GM12878 (cell line): ENCODE measurements at regions not wholly inside any gene's neighbourhood (a gene's known extent, or its start where the extent isn't known, plus 50 kb on each side); places are given as distances from the start of the nearest gene placed in this dataset.

Source experiments
- ATAC-seq: fragments of 200-7000 bp; cut with Tn5 transposase; 3 replicates; pipeline ENCODE4 v1.9.1; 2020; ENCODE audit warnings: mild to moderate bottlenecking, moderate library complexity
- BruUV-seq: library from RNA; stranded (reverse); fragments of 400-500 nt; replicated peaks from 2 replicates; lab custom pipeline; 2021; lab: Mats Ljungman, UMichigan
- CTCF ChIA-PET: fragments of 300-600 bp; sonication (Branson Sonifier 250); formaldehyde crosslinking; extraction: SDS; loops from one replicate; lab custom pipeline; 2021; ENCODE audit warnings: inconsistent platforms; lab: Yijun Ruan, JAX
- POLR2A ChIA-PET: fragments of 350-600 bp; formaldehyde crosslinking; extraction: SDS; loops from one replicate; lab custom pipeline; 2021; ENCODE audit warnings: inconsistent platforms; lab: Charles Lee
- RAD21 ChIA-PET: fragments of 300-600 bp; sonication (Branson Sonifier 250); formaldehyde crosslinking; loops from one replicate; lab custom pipeline; 2023; ENCODE audit warnings: antibody characterized with exemption; ENCODE audit not compliant: unreplicated experiment; lab: Charles Lee
- SMC1A ChIA-PET: fragments of 300-600 bp; sonication (Branson Sonifier 250); formaldehyde crosslinking; loops from one replicate; lab custom pipeline; 2023; ENCODE audit not compliant: unreplicated experiment, uncharacterized antibody; lab: Charles Lee
- DNase-seq: peaks from one replicate; pipeline ENCODE4 v3.0.0-alpha.2; 2011; ENCODE audit warnings: low read depth, low spot score
- FAIRE-seq: peaks from 3 replicates; lab custom pipeline; 2011; peaks lifted over from hg19 to GRCh38; lab: Jason Lieb, UNC
- H2AFZ ChIP-seq: 2 replicates; pipeline ENCODE4 v1.6.0; 2011; ENCODE audit warnings: low read depth, low read length, control low read depth; ENCODE audit not compliant: control insufficient read depth
- H3K27ac ChIP-seq: 2 replicates; pipeline ENCODE4 v1.5.1; 2011; ENCODE audit warnings: control low read depth; ENCODE audit not compliant: control insufficient read depth, insufficient read depth
- H3K27me3 ChIP-seq, 2 experiments: replicated peaks in 1 of 2; 2 replicates each; pipeline versions ENCODE4 v1.6.0 to v1.6.1; 2011; ENCODE audit warnings: low read length in 1 of 2; ENCODE audit not compliant: control insufficient read depth in 2 of 2, insufficient read depth in 2 of 2
- H3K36me3 ChIP-seq, 2 experiments: 2 replicates each; pipeline ENCODE4 v1.5.1; 2011; ENCODE audit warnings: low read length in 1 of 2; ENCODE audit not compliant: control insufficient read depth in 2 of 2, insufficient read depth in 2 of 2
- H3K4me1 ChIP-seq: 2 replicates; pipeline ENCODE4 v1.6.1; 2011; ENCODE audit warnings: mild to moderate bottlenecking, low read length, moderate library complexity, mixed read lengths; ENCODE audit not compliant: control insufficient read depth, insufficient read depth
- H3K4me2 ChIP-seq: 2 replicates; pipeline ENCODE4 v1.6.0; 2011; ENCODE audit warnings: control low read depth; ENCODE audit not compliant: control insufficient read depth, insufficient read depth
- H3K4me3 ChIP-seq: fragments of 200-600 bp; sonication (generic); 2 replicates; pipeline ENCODE4 v1.5.1; 2016
- H3K79me2 ChIP-seq: 2 replicates; pipeline ENCODE4 v1.6.0; 2011; ENCODE audit warnings: low read length; ENCODE audit not compliant: control insufficient read depth, insufficient read depth
- H3K9ac ChIP-seq: 2 replicates; pipeline ENCODE4 v1.8.0; 2011; ENCODE audit warnings: low read length, control low read depth, mixed read lengths; ENCODE audit not compliant: control insufficient read depth, insufficient read depth
- H3K9me3 ChIP-seq: replicated peaks from 3 replicates; pipeline ENCODE4 v1.5.1; 2011; ENCODE audit warnings: mild to moderate bottlenecking, low read length; ENCODE audit not compliant: control insufficient read depth, insufficient read depth
- H4K20me1 ChIP-seq: 2 replicates; pipeline ENCODE4 v1.6.0; 2011; ENCODE audit not compliant: control insufficient read depth, insufficient read depth
- BACH1 ChIP-seq: fragments of 450-650 bp; IDR thresholded peaks from 2 replicates; pipeline ENCODE4 v1.6.1; 2017; ENCODE audit warnings: mild to moderate bottlenecking, borderline replicate concordance
- IKZF2 ChIP-seq, 2 experiments: fragments of 450-650 bp; IDR thresholded peaks; 2 replicates each; pipeline ENCODE4 v1.6.1; 2017; ENCODE audit warnings: mild to moderate bottlenecking in 2 of 2, moderate library complexity in 2 of 2
- NFIC ChIP-seq: IDR thresholded peaks from 2 replicates; pipeline ENCODE4 v1.6.1; 2012; ENCODE audit warnings: low read depth, mild to moderate bottlenecking, inconsistent platforms, low read length, moderate library complexity
- NFYA ChIP-seq: IDR thresholded peaks from 2 replicates; pipeline ENCODE4 v1.6.1; 2011; ENCODE audit warnings: low read depth, mild to moderate bottlenecking, low read length, improper control_type of control experiment, borderline replicate concordance
- RFX5 ChIP-seq: IDR thresholded peaks from 2 replicates; pipeline ENCODE4 v1.6.1; 2011; ENCODE audit warnings: low read depth, low read length, improper control_type of control experiment
- SPI1 ChIP-seq: IDR thresholded peaks from 2 replicates; pipeline ENCODE4 v1.6.1; 2011; ENCODE audit warnings: low read depth, mild to moderate bottlenecking, low read length, moderate library complexity, borderline replicate concordance; ENCODE audit not compliant: insufficient read depth
- ZNF24 ChIP-seq: fragments of 450-650 bp; IDR thresholded peaks from 2 replicates; pipeline ENCODE4 v1.6.1; 2017; ENCODE audit warnings: antibody characterized with exemption, mild to moderate bottlenecking
- WGBS: methylation state at CpG from one replicate; pipeline ENCODE4 v1.1.6; 2016; ENCODE audit warnings: low lambda C conversion rate; ENCODE audit not compliant: insufficient replicate concordance, insufficient coverage; ENCODE audit errors: missing lambda C conversion rate; 5-methylcytosine and 5-hydroxymethylcytosine counted together
- in situ Hi-C: fragments of 300-500 bp; cut with MboI; formaldehyde crosslinking; loops from 9 replicates; pipeline ENCODE4 v1.14.3; 2018; ENCODE audit warnings: mixed read lengths
- intact Hi-C: fragments of 100-400 bp; cut with micrococcal nuclease; formaldehyde crosslinking; loops from one replicate; pipeline ENCODE4 v1.14.2; 2022; ENCODE audit not compliant: unreplicated experiment
- TF ChIP-seq, protein P1 (sequence below): fragments of 450-650 bp; IDR thresholded peaks from 2 replicates; pipeline ENCODE4 v1.6.1; 2017; ENCODE audit warnings: antibody characterized with exemption, mild to moderate bottlenecking, moderate library complexity
- TF ChIP-seq, protein P2 (sequence below): fragments of 450-650 bp; IDR thresholded peaks from 2 replicates; pipeline ENCODE4 v1.6.1; 2017; ENCODE audit warnings: mild to moderate bottlenecking
- TF ChIP-seq, protein P3 (sequence below), 3 experiments: IDR thresholded peaks in 2 of 3; conservative IDR thresholded peaks in 1 of 3; 2 replicates each; pipeline ENCODE4 v1.5.1; 2011; ENCODE audit warnings: low read depth in 3 of 3, low read length in 3 of 3, mild to moderate bottlenecking in 3 of 3, control low read depth in 2 of 3, moderate library complexity in 2 of 3, inconsistent platforms in 1 of 3, mixed read lengths in 1 of 3; ENCODE audit not compliant: control insufficient read depth in 2 of 3, insufficient read depth in 1 of 3; ENCODE audit errors: extremely low read depth in 1 of 3
- TF ChIP-seq, protein P4 (sequence below): fragments of 150-350 bp; IDR thresholded peaks from 2 replicates; pipeline ENCODE4 v1.6.1; 2016; ENCODE audit warnings: low read depth, low read length
- TF ChIP-seq, protein P5 (sequence below): IDR thresholded peaks from 2 replicates; pipeline ENCODE4 v1.6.1; 2011; ENCODE audit warnings: borderline replicate concordance, low read depth, mild to moderate bottlenecking, moderate library complexity, mixed read lengths, low read length; ENCODE audit not compliant: insufficient read depth; ENCODE audit errors: extremely low read length

DNA sequence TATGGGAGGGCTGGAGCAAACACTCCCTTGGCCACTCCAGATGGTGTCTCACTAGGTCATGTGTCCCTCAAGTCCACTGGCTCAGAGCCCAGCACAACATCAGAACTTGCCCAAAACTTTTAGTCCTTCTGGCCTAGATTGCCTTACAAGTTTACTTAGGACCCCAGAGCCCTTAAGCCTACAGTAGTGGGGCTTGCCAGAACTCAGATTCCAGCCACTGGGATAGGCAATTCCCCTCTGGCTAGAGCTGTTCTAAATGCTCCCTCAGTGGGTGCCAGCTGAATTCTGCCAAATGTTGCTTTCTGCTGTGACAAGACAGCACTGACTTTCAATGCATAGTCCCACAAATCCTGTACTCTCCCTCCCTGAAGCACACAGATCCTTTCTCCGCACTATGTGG is 331.1 kb downstream of the HTR7 start:
- no TSS peak for BruUV-seq
- TF ChIP-seq, protein P1, sequence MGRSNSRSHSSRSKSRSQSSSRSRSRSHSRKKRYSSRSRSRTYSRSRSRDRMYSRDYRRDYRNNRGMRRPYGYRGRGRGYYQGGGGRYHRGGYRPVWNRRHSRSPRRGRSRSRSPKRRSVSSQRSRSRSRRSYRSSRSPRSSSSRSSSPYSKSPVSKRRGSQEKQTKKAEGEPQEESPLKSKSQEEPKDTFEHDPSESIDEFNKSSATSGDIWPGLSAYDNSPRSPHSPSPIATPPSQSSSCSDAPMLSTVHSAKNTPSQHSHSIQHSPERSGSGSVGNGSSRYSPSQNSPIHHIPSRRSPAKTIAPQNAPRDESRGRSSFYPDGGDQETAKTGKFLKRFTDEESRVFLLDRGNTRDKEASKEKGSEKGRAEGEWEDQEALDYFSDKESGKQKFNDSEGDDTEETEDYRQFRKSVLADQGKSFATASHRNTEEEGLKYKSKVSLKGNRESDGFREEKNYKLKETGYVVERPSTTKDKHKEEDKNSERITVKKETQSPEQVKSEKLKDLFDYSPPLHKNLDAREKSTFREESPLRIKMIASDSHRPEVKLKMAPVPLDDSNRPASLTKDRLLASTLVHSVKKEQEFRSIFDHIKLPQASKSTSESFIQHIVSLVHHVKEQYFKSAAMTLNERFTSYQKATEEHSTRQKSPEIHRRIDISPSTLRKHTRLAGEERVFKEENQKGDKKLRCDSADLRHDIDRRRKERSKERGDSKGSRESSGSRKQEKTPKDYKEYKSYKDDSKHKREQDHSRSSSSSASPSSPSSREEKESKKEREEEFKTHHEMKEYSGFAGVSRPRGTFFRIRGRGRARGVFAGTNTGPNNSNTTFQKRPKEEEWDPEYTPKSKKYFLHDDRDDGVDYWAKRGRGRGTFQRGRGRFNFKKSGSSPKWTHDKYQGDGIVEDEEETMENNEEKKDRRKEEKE = no peak
- TF ChIP-seq NFIC (no peak), NFYA (no peak), RFX5 (no peak), BACH1 (no peak), SPI1 (no peak), IKZF2 (IDR thresholded peaks at IDR 0.05) (no peak), ZNF24 (no peak)
- TF ChIP-seq, protein P2, sequence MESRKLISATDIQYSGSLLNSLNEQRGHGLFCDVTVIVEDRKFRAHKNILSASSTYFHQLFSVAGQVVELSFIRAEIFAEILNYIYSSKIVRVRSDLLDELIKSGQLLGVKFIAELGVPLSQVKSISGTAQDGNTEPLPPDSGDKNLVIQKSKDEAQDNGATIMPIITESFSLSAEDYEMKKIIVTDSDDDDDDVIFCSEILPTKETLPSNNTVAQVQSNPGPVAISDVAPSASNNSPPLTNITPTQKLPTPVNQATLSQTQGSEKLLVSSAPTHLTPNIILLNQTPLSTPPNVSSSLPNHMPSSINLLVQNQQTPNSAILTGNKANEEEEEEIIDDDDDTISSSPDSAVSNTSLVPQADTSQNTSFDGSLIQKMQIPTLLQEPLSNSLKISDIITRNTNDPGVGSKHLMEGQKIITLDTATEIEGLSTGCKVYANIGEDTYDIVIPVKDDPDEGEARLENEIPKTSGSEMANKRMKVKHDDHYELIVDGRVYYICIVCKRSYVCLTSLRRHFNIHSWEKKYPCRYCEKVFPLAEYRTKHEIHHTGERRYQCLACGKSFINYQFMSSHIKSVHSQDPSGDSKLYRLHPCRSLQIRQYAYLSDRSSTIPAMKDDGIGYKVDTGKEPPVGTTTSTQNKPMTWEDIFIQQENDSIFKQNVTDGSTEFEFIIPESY = no peak
- TF ChIP-seq, protein P3, sequence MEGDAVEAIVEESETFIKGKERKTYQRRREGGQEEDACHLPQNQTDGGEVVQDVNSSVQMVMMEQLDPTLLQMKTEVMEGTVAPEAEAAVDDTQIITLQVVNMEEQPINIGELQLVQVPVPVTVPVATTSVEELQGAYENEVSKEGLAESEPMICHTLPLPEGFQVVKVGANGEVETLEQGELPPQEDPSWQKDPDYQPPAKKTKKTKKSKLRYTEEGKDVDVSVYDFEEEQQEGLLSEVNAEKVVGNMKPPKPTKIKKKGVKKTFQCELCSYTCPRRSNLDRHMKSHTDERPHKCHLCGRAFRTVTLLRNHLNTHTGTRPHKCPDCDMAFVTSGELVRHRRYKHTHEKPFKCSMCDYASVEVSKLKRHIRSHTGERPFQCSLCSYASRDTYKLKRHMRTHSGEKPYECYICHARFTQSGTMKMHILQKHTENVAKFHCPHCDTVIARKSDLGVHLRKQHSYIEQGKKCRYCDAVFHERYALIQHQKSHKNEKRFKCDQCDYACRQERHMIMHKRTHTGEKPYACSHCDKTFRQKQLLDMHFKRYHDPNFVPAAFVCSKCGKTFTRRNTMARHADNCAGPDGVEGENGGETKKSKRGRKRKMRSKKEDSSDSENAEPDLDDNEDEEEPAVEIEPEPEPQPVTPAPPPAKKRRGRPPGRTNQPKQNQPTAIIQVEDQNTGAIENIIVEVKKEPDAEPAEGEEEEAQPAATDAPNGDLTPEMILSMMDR (IDR thresholded peaks at IDR 0.05 in 2 of 3, conservative IDR thresholded peaks at IDR 0.05 in 1 of 3; ENCODE audit: control insufficient read depth in 2 of 3, extremely low read depth in 1 of 3, insufficient read depth in 1 of 3, low read depth in 3 of 3, low read length in 3 of 3) = no peak
- TF ChIP-seq, protein P4, sequence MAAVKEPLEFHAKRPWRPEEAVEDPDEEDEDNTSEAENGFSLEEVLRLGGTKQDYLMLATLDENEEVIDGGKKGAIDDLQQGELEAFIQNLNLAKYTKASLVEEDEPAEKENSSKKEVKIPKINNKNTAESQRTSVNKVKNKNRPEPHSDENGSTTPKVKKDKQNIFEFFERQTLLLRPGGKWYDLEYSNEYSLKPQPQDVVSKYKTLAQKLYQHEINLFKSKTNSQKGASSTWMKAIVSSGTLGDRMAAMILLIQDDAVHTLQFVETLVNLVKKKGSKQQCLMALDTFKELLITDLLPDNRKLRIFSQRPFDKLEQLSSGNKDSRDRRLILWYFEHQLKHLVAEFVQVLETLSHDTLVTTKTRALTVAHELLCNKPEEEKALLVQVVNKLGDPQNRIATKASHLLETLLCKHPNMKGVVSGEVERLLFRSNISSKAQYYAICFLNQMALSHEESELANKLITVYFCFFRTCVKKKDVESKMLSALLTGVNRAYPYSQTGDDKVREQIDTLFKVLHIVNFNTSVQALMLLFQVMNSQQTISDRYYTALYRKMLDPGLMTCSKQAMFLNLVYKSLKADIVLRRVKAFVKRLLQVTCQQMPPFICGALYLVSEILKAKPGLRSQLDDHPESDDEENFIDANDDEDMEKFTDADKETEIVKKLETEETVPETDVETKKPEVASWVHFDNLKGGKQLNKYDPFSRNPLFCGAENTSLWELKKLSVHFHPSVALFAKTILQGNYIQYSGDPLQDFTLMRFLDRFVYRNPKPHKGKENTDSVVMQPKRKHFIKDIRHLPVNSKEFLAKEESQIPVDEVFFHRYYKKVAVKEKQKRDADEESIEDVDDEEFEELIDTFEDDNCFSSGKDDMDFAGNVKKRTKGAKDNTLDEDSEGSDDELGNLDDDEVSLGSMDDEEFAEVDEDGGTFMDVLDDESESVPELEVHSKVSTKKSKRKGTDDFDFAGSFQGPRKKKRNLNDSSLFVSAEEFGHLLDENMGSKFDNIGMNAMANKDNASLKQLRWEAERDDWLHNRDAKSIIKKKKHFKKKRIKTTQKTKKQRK = no peak
- TF ChIP-seq, protein P5, sequence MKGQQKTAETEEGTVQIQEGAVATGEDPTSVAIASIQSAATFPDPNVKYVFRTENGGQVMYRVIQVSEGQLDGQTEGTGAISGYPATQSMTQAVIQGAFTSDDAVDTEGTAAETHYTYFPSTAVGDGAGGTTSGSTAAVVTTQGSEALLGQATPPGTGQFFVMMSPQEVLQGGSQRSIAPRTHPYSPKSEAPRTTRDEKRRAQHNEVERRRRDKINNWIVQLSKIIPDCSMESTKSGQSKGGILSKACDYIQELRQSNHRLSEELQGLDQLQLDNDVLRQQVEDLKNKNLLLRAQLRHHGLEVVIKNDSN = no peak

More for the DNA sequence above, 331.1 kb downstream of the HTR7 start:
- H3K36me3 ChIP-seq = no peaks in the 10 kb centered on the region
- H2AFZ ChIP-seq = no peak overlapping the region
- ChIA-PET SMC1A (no interaction called here), CTCF (no interaction called here), POLR2A (no interaction called here), RAD21 (no interaction called here)
- WGBS = 0% methylated on average over 1 of the region's 1 CpG
- H3K4me1 ChIP-seq = no peaks in the 10 kb centered on the region
- H3K27me3 ChIP-seq = no peaks in the 10 kb centered on the region; a peak in 1 of 4 replicates
- no peaks in the 10 kb centered on the region for H4K20me1 ChIP-seq
- DNase-seq = no peak
- H3K4me2 ChIP-seq = no peak overlapping the region
- FAIRE-seq = no peak
- intact Hi-C loops (no loop called here), in situ Hi-C loops (no loop called here)
- H3K9me3 ChIP-seq = no peaks in the 10 kb centered on the region
- H3K27ac ChIP-seq = no peak overlapping the region
- ATAC-seq = no peak
- H3K79me2 ChIP-seq = no peaks in the 10 kb centered on the region
- H3K4me3 ChIP-seq = no peak overlapping the region
- H3K9ac ChIP-seq = no peak overlapping the region
